HL-60 (cell line): ENCODE measurements at regions not wholly inside any gene's neighbourhood (a gene's known extent, or its start where the extent isn't known, plus 50 kb on each side); places are given as distances from the start of the nearest gene placed in this dataset.

Source experiments
- DNase-seq, 2 experiments: peaks; one replicate each; pipeline ENCODE4 v3.0.0-alpha.2; 2010 to 2020; ENCODE audit warnings: low read depth in 1 of 2, low spot score in 1 of 2
- H3K27ac ChIP-seq: fragments of 250-450 bp; sonication (Bioruptor Pico); replicated peaks from 2 replicates; pipeline ENCODE4 v1.5.1; 2020; ENCODE audit warnings: mild to moderate bottlenecking, moderate library complexity
- H3K27me3 ChIP-seq: fragments of 250-450 bp; sonication (Bioruptor Pico); 2 replicates; pipeline ENCODE4 v1.5.1; 2021; ENCODE audit warnings: mild to moderate bottlenecking, moderate library complexity; ENCODE audit not compliant: insufficient read depth, poor library complexity, severe bottlenecking
- H3K4me3 ChIP-seq: replicated peaks from 2 replicates; pipeline ENCODE4 v1.5.1; 2011; ENCODE audit warnings: mild to moderate bottlenecking, control low read depth, low read length; ENCODE audit not compliant: insufficient read depth
- GABPA ChIP-seq: IDR thresholded peaks from 2 replicates; pipeline ENCODE4 v1.6.1; 2012; ENCODE audit warnings: low read depth
- POLR2AphosphoS5 ChIP-seq: IDR thresholded peaks from 2 replicates; pipeline ENCODE4 v1.6.1; 2012; ENCODE audit warnings: low read depth
- SPI1 ChIP-seq: IDR thresholded peaks from 2 replicates; pipeline ENCODE4 v1.6.1; 2012; ENCODE audit warnings: low read depth, mild to moderate bottlenecking, borderline replicate concordance
- TF ChIP-seq, protein P1 (sequence below): IDR thresholded peaks from one replicate; pipeline ENCODE4 v1.5.1; 2011; ENCODE audit warnings: low read length, control low read depth, inconsistent platforms; ENCODE audit not compliant: insufficient read depth
- TF ChIP-seq, protein P2 (sequence below): IDR thresholded peaks from 2 replicates; pipeline ENCODE4 v1.6.1; 2012; ENCODE audit warnings: low read depth; ENCODE audit not compliant: insufficient replicate concordance

DNA sequence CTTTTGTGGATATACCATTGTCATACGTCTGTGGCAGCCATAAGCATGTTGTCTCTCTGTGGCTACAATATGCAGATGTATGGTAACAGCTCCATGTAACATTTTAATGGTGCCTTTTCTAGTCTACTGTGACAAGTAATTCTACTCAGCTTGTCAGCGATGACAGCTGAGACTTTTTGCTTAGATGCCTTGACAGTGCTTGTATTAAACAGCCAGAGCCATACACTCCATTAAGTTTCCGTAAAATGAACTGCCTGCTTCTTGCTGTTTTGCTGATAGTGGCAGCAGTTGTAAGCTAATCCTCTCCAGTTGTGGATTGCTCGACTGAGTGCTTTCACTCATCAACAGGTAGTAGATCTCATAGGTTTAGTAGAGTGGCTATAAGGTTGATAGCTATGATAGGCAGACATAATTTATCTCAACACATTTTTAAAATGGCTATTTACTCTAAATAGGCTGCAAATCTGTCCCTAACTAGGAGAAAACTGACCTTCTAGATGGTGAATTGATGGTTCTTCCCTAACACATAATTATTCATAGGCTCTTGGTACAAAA lies 260.2 kb upstream of the NAALADL2 start:
- H3K27ac ChIP-seq, result no peak overlapping the region
- H3K4me3 ChIP-seq, result no peak overlapping the region
- TF ChIP-seq, protein P1, sequence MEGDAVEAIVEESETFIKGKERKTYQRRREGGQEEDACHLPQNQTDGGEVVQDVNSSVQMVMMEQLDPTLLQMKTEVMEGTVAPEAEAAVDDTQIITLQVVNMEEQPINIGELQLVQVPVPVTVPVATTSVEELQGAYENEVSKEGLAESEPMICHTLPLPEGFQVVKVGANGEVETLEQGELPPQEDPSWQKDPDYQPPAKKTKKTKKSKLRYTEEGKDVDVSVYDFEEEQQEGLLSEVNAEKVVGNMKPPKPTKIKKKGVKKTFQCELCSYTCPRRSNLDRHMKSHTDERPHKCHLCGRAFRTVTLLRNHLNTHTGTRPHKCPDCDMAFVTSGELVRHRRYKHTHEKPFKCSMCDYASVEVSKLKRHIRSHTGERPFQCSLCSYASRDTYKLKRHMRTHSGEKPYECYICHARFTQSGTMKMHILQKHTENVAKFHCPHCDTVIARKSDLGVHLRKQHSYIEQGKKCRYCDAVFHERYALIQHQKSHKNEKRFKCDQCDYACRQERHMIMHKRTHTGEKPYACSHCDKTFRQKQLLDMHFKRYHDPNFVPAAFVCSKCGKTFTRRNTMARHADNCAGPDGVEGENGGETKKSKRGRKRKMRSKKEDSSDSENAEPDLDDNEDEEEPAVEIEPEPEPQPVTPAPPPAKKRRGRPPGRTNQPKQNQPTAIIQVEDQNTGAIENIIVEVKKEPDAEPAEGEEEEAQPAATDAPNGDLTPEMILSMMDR, result no peak
- TF ChIP-seq, protein P2, sequence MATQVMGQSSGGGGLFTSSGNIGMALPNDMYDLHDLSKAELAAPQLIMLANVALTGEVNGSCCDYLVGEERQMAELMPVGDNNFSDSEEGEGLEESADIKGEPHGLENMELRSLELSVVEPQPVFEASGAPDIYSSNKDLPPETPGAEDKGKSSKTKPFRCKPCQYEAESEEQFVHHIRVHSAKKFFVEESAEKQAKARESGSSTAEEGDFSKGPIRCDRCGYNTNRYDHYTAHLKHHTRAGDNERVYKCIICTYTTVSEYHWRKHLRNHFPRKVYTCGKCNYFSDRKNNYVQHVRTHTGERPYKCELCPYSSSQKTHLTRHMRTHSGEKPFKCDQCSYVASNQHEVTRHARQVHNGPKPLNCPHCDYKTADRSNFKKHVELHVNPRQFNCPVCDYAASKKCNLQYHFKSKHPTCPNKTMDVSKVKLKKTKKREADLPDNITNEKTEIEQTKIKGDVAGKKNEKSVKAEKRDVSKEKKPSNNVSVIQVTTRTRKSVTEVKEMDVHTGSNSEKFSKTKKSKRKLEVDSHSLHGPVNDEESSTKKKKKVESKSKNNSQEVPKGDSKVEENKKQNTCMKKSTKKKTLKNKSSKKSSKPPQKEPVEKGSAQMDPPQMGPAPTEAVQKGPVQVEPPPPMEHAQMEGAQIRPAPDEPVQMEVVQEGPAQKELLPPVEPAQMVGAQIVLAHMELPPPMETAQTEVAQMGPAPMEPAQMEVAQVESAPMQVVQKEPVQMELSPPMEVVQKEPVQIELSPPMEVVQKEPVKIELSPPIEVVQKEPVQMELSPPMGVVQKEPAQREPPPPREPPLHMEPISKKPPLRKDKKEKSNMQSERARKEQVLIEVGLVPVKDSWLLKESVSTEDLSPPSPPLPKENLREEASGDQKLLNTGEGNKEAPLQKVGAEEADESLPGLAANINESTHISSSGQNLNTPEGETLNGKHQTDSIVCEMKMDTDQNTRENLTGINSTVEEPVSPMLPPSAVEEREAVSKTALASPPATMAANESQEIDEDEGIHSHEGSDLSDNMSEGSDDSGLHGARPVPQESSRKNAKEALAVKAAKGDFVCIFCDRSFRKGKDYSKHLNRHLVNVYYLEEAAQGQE, result no peak
- TF ChIP-seq POLR2AphosphoS5 (no peak), SPI1 (no peak), GABPA (no peak)
- no peaks in the 10 kb centered on the region for H3K27me3 ChIP-seq
- DNase-seq, result no peak

DNA sequence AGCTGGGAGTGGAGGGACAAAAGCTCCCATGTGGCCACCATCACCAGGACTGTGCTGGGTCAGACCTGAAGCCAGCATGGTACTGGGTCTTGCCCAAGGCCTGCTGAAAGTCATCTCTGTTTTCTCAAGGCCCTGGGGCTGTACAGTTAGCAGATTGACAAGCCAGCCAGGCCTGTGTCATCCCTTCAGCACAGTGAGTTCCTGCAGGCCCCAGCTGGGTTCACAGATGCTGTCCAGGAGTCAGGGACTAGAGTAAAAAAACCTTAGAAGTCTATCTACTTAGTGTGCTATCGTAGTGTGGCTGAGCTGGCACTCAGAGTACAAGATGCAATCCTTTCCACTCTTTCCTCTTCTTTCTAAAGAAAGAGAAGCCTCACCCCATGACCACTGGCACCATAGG lies 246.0 kb upstream of the NAALADL2 start:
- H3K4me3 ChIP-seq, result no peak overlapping the region
- H3K27ac ChIP-seq, result no peak overlapping the region
- no peak for DNase-seq
- TF ChIP-seq POLR2AphosphoS5 (no peak), SPI1 (no peak), GABPA (no peak)
- TF ChIP-seq, protein P1, result no peak
- TF ChIP-seq, protein P2, result no peak
- H3K27me3 ChIP-seq, result no peaks in the 10 kb centered on the region

DNA sequence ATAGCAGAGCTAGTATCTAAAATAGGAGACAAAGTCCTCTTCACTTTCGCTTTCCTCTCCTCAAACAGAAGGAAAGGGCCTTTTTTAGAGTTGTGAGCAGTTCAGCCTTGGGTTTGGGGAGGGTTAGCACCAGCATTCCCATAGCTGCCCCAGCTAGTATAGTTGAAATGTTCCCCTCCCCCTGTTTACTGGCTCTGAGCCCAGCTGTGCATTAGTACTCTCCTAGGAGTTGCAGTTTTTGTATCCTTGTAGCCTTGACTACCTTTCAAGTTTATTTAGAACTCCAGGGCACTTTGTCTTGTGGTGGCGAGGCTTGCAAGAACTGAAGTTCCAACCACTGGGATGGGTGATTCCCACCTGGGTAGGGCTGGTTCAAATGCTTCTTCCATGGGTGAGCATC lies 245.1 kb upstream of the NAALADL2 start:
- no peak for DNase-seq
- TF ChIP-seq SPI1, result no peak
- TF ChIP-seq, protein P2, result no peak
- TF ChIP-seq, protein P1, result no peak
- TF ChIP-seq POLR2AphosphoS5, result no peak
- no peak for TF ChIP-seq GABPA

More for the DNA sequence above, 245.1 kb upstream of the NAALADL2 start:
- H3K27me3 ChIP-seq, result no peaks in the 10 kb centered on the region
- H3K4me3 ChIP-seq, result no peak overlapping the region
- no peak overlapping the region for H3K27ac ChIP-seq
